ENCODE measurements at regions not wholly inside any gene's neighbourhood (a gene's known extent, or its start where the extent isn't known, plus 50 kb on each side); places are given as distances from the start of the nearest gene placed in this dataset.
A peak's percentile ranks its signal among the peaks of the same experiment; 100 is the strongest.

DNA sequence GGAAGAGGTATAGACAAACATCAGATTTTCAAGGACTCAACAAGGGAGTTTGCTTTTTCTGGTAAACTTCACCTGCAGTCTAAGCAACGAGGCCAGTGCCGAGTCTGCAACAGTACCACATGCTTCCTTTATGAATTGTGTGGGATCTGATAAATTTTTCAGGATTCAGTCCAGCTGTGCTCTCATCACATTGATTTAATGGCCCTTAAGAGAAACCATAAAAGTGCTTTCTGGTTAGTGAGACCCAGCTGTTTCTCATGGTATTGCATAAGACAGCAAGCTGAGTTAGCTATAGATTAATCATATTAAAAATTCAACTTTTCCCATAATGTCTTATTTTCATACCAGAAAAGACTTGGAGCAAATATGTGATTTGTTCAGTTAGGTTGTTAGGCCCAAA is 291.4 kb downstream of the CENPW start:
- Histone ChIP-seq H3K4me1 (ENCODE audit: control insufficient read depth, insufficient read depth, low read length) (no peaks in the 10 kb centered on the region), H3K4me3 (ENCODE audit: low read length) (no peak overlapping the region), H3K9me3 (ENCODE audit: control insufficient read depth, low read depth, low read length) (no peaks in the 10 kb centered on the region), H3K36me3 (ENCODE audit: control insufficient read depth, insufficient read depth, low read length) (no peaks in the 10 kb centered on the region), H3K27ac (ENCODE audit: low read length) (no peak overlapping the region), H3K27me3 (ENCODE audit: control insufficient read depth, insufficient read depth, low read length) (no peaks in the 10 kb centered on the region)
- no peak for DNase-seq
- 60% methylated on average over 1 of the region's 2 CpGs for WGBS (ENCODE audit: insufficient coverage, low lambda C conversion rate)

GRCh38 chr6:126632271-126632670 is 292.4 kb downstream of the CENPW start:
- H3K4me1 ChIP-seq (ENCODE audit: control insufficient read depth, insufficient read depth, low read length), result no peaks in the 10 kb centered on the region
- no peak overlapping the region for H3K27ac ChIP-seq (ENCODE audit: low read length)

GRCh38 chr6:126633373-126633772 is 293.5 kb downstream of the CENPW start:
- no peaks in the 10 kb centered on the region for H3K9me3 ChIP-seq (ENCODE audit: control insufficient read depth, low read depth, low read length)
- H3K36me3 ChIP-seq (ENCODE audit: control insufficient read depth, insufficient read depth, low read length), result no peaks in the 10 kb centered on the region
- H3K4me3 ChIP-seq (ENCODE audit: low read length), result no peak overlapping the region
- no peak overlapping the region for H3K27ac ChIP-seq (ENCODE audit: low read length)
- H3K27me3 ChIP-seq (ENCODE audit: control insufficient read depth, insufficient read depth, low read length), result no peaks in the 10 kb centered on the region
- DNase-seq, result no peak
- whole genome bisulfite sequencing (ENCODE audit: insufficient coverage, low lambda C conversion rate), result no CpG with 5 or more reads among the region's 1 CpG
- no peaks in the 10 kb centered on the region for H3K4me1 ChIP-seq (ENCODE audit: control insufficient read depth, insufficient read depth, low read length)

More at GRCh38 chr6:126632271-126632670, 292.4 kb downstream of the CENPW start:
- Histone ChIP-seq H3K36me3 (ENCODE audit: control insufficient read depth, insufficient read depth, low read length) (no peaks in the 10 kb centered on the region), H3K4me3 (ENCODE audit: low read length) (no peak overlapping the region), H3K9me3 (ENCODE audit: control insufficient read depth, low read depth, low read length) (no peaks in the 10 kb centered on the region), H3K27me3 (ENCODE audit: control insufficient read depth, insufficient read depth, low read length) (no peaks in the 10 kb centered on the region)
- 100% methylated on average over 1 of the region's 1 CpG for WGBS (ENCODE audit: insufficient coverage, low lambda C conversion rate)
- DNase-seq, result no peak

GRCh38 chr6:126640356-126640755 is 300.4 kb downstream of the CENPW start:
- no peak for DNase-seq
- H3K36me3 ChIP-seq (ENCODE audit: control insufficient read depth, insufficient read depth, low read length), result no peaks in the 10 kb centered on the region
- H3K27ac ChIP-seq (ENCODE audit: low read length), result no peak overlapping the region
- no peaks in the 10 kb centered on the region for H3K9me3 ChIP-seq (ENCODE audit: control insufficient read depth, low read depth, low read length)
- WGBS (ENCODE audit: insufficient coverage, low lambda C conversion rate), result no CpG with 5 or more reads among the region's 2 CpGs
- no peaks in the 10 kb centered on the region for H3K27me3 ChIP-seq (ENCODE audit: control insufficient read depth, insufficient read depth, low read length)
- H3K4me3 ChIP-seq (ENCODE audit: low read length), result no peak overlapping the region
- H3K4me1 ChIP-seq (ENCODE audit: control insufficient read depth, insufficient read depth, low read length), result no peaks in the 10 kb centered on the region

GRCh38 chr6:126640921-126641320 is 301.0 kb downstream of the CENPW start:
- no peak overlapping the region for H3K4me3 ChIP-seq (ENCODE audit: low read length)
- no peak overlapping the region for H3K27ac ChIP-seq (ENCODE audit: low read length)
- no peaks in the 10 kb centered on the region for H3K9me3 ChIP-seq (ENCODE audit: control insufficient read depth, low read depth, low read length)
- H3K27me3 ChIP-seq (ENCODE audit: control insufficient read depth, insufficient read depth, low read length), result no peaks in the 10 kb centered on the region
- no peaks in the 10 kb centered on the region for H3K4me1 ChIP-seq (ENCODE audit: control insufficient read depth, insufficient read depth, low read length)
- no peaks in the 10 kb centered on the region for H3K36me3 ChIP-seq (ENCODE audit: control insufficient read depth, insufficient read depth, low read length)
- DNase-seq, result no peak

- no peak for DNase-seq
- Histone ChIP-seq H3K27ac (ENCODE audit: low read length) (no peak overlapping the region), H3K4me3 (ENCODE audit: low read length) (no peak overlapping the region), H3K4me1 (ENCODE audit: control insufficient read depth, insufficient read depth, low read length) (no peaks in the 10 kb centered on the region), H3K27me3 (ENCODE audit: control insufficient read depth, insufficient read depth, low read length) (no peaks in the 10 kb centered on the region), H3K9me3 (ENCODE audit: control insufficient read depth, low read depth, low read length) (no peaks in the 10 kb centered on the region), H3K36me3 (ENCODE audit: control insufficient read depth, insufficient read depth, low read length) (no peaks in the 10 kb centered on the region)
- 100% methylated on average over 1 of the region's 1 CpG for WGBS (ENCODE audit: insufficient coverage, low lambda C conversion rate)
These were observed 301.7 kb downstream of the CENPW start for GRCh38 chr6:126641641-126642040.

DNA sequence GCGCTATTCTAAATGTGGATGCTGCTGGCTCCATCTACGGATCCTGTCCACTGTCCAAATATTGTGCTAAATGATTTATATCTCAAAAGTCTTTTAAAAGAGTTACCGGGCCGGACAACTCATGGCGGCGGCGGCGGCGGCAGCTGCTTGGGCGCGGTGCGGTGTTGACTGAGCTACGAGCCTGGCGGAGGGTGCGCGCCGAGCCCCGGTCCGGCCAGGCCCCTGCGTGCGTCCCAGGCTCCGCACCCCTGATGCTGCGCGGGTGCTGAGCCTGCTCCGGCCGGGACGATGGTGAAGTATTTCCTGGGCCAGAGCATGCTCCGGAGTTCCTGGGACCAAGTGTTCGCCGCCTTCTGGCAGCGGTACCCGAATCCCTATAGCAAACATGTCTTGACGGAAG is 303.4 kb downstream of the CENPW start:
- Histone ChIP-seq H3K4me3 (ENCODE audit: low read length) (no peak overlapping the region), H3K27me3 (ENCODE audit: control insufficient read depth, insufficient read depth, low read length) (no peaks in the 10 kb centered on the region), H3K27ac (ENCODE audit: low read length) (no peak overlapping the region), H3K36me3 (ENCODE audit: control insufficient read depth, insufficient read depth, low read length) (no peaks in the 10 kb centered on the region), H3K4me1 (ENCODE audit: control insufficient read depth, insufficient read depth, low read length) (no peaks in the 10 kb centered on the region), H3K9me3 (ENCODE audit: control insufficient read depth, low read depth, low read length) (no peaks in the 10 kb centered on the region)
- DNase-seq, result no peak
- no CpG with 5 or more reads among the region's 33 CpGs for WGBS (ENCODE audit: insufficient coverage, low lambda C conversion rate)

- no peak overlapping the region for H3K27ac ChIP-seq (ENCODE audit: low read length)
- H3K4me1 ChIP-seq (ENCODE audit: control insufficient read depth, insufficient read depth, low read length), result no peaks in the 10 kb centered on the region
- peaks cover 4% of the 10 kb centered on the region for H3K9me3 ChIP-seq (ENCODE audit: control insufficient read depth, low read depth, low read length)
- WGBS (ENCODE audit: insufficient coverage, low lambda C conversion rate), result no CpG with 5 or more reads among the region's 2 CpGs
- H3K4me3 ChIP-seq (ENCODE audit: low read length), result no peak overlapping the region
- H3K36me3 ChIP-seq (ENCODE audit: control insufficient read depth, insufficient read depth, low read length), result no peaks in the 10 kb centered on the region
- H3K27me3 ChIP-seq (ENCODE audit: control insufficient read depth, insufficient read depth, low read length), result no peaks in the 10 kb centered on the region
- no peak for DNase-seq
These were observed 311.0 kb downstream of the CENPW start for GRCh38 chr6:126650931-126651330.

- DNase-seq, result peak; percentile 9 to 17
- Histone ChIP-seq H3K36me3 (ENCODE audit: control insufficient read depth, insufficient read depth, low read length) (no peaks in the 10 kb centered on the region), H3K4me1 (ENCODE audit: control insufficient read depth, insufficient read depth, low read length) (no peaks in the 10 kb centered on the region), H3K27me3 (ENCODE audit: control insufficient read depth, insufficient read depth, low read length) (no peaks in the 10 kb centered on the region), H3K27ac (ENCODE audit: low read length) (no peak overlapping the region), H3K4me3 (ENCODE audit: low read length) (no peak overlapping the region), H3K9me3 (ENCODE audit: control insufficient read depth, low read depth, low read length) (peaks cover 4% of the 10 kb centered on the region)
- WGBS (ENCODE audit: insufficient coverage, low lambda C conversion rate), result 48% methylated on average over 3 of the region's 3 CpGs
These were observed 317.8 kb downstream of the CENPW start for GRCh38 chr6:126657561-126658175.

GRCh38 chr6:126660376-126660775 is 320.5 kb downstream of the CENPW start:
- Histone ChIP-seq H3K4me3 (ENCODE audit: low read length) (no peak overlapping the region), H3K36me3 (ENCODE audit: control insufficient read depth, insufficient read depth, low read length) (no peaks in the 10 kb centered on the region), H3K27me3 (ENCODE audit: control insufficient read depth, insufficient read depth, low read length) (no peaks in the 10 kb centered on the region), H3K4me1 (ENCODE audit: control insufficient read depth, insufficient read depth, low read length) (no peaks in the 10 kb centered on the region), H3K27ac (ENCODE audit: low read length) (no peak overlapping the region), H3K9me3 (ENCODE audit: control insufficient read depth, low read depth, low read length) (no peaks in the 10 kb centered on the region)
- DNase-seq, result no peak
- WGBS (ENCODE audit: insufficient coverage, low lambda C conversion rate), result 100% methylated on average over 1 of the region's 1 CpG

- Histone ChIP-seq H3K27ac (ENCODE audit: low read length) (no peak overlapping the region), H3K36me3 (ENCODE audit: control insufficient read depth, insufficient read depth, low read length) (no peaks in the 10 kb centered on the region), H3K9me3 (ENCODE audit: control insufficient read depth, low read depth, low read length) (no peaks in the 10 kb centered on the region), H3K27me3 (ENCODE audit: control insufficient read depth, insufficient read depth, low read length) (no peaks in the 10 kb centered on the region), H3K4me1 (ENCODE audit: control insufficient read depth, insufficient read depth, low read length) (no peaks in the 10 kb centered on the region), H3K4me3 (ENCODE audit: low read length) (no peak overlapping the region)
- no peak for DNase-seq
These were observed 321.7 kb downstream of the CENPW start for GRCh38 chr6:126661646-126662045.

All from large intestine (tissue), 3 donors.